MG63 (cell line): ENCODE measurements at regions not wholly inside any gene's neighbourhood (a gene's known extent, or its start where the extent isn't known, plus 50 kb on each side); places are given as distances from the start of the nearest gene placed in this dataset.

Experiments
- DNase-seq: peaks from one replicate; pipeline ENCODE4 v3.0.0-alpha.2; 2020
- H3K27me3 ChIP-seq: fragments of 250-450 bp; sonication (Bioruptor Pico); 2 replicates; pipeline ENCODE4 v1.5.1; 2020; ENCODE audit warnings: mild to moderate bottlenecking, moderate library complexity
- H3K36me3 ChIP-seq: fragments of 250-450 bp; sonication (Bioruptor Pico); 2 replicates; pipeline ENCODE4 v1.5.1; 2020; ENCODE audit warnings: mild to moderate bottlenecking, moderate library complexity
- H3K4me3 ChIP-seq: fragments of 250-450 bp; sonication (Bioruptor Pico); 2 replicates; pipeline ENCODE4 v1.5.1; 2020; ENCODE audit warnings: mild to moderate bottlenecking, moderate library complexity
- H3K9me3 ChIP-seq: fragments of 250-450 bp; sonication (Bioruptor Pico); 2 replicates; pipeline ENCODE4 v1.5.1; 2020; ENCODE audit warnings: mild to moderate bottlenecking, moderate library complexity

- no peak for DNase-seq
- Histone ChIP-seq H3K36me3 (no peaks in the 10 kb centered on the region), H3K9me3 (no peaks in the 10 kb centered on the region), H3K27me3 (no peaks in the 10 kb centered on the region), H3K4me3 (no peak overlapping the region)
Measured at GRCh38 chr2:108124736-108125495, 114.9 kb upstream of the SULT1C3 start.

- Histone ChIP-seq H3K4me3 (no peak overlapping the region), H3K27me3 (no peaks in the 10 kb centered on the region)
- no peak for DNase-seq
Measured at GRCh38 chr2:108125581-108125980, 114.2 kb upstream of the SULT1C3 start.

GRCh38 chr2:108128249-108128648 is 111.5 kb upstream of the SULT1C3 start:
- no peaks in the 10 kb centered on the region for H3K36me3 ChIP-seq
- no peaks in the 10 kb centered on the region for H3K27me3 ChIP-seq
- H3K9me3 ChIP-seq: no peaks in the 10 kb centered on the region
- DNase-seq: no peak
- no peak overlapping the region for H3K4me3 ChIP-seq

More at GRCh38 chr2:108125581-108125980, 114.2 kb upstream of the SULT1C3 start:
- Histone ChIP-seq H3K9me3 (no peaks in the 10 kb centered on the region), H3K36me3 (no peaks in the 10 kb centered on the region)

- Histone ChIP-seq H3K9me3 (no peaks in the 10 kb centered on the region), H3K36me3 (no peaks in the 10 kb centered on the region), H3K27me3 (no peaks in the 10 kb centered on the region), H3K4me3 (no peak overlapping the region)
- no peak for DNase-seq
Measured at GRCh38 chr2:108129636-108130035, 110.1 kb upstream of the SULT1C3 start.

- no peak overlapping the region for H3K4me3 ChIP-seq
- no peaks in the 10 kb centered on the region for H3K27me3 ChIP-seq
- no peaks in the 10 kb centered on the region for H3K36me3 ChIP-seq
- DNase-seq: no peak
- H3K9me3 ChIP-seq: no peaks in the 10 kb centered on the region
Measured at GRCh38 chr2:108133457-108133856, 106.3 kb upstream of the SULT1C3 start.

- H3K4me3 ChIP-seq: no peak overlapping the region
- no peaks in the 10 kb centered on the region for H3K36me3 ChIP-seq
- no peaks in the 10 kb centered on the region for H3K27me3 ChIP-seq
- DNase-seq: no peak
- H3K9me3 ChIP-seq: no peaks in the 10 kb centered on the region
Measured at GRCh38 chr2:108139521-108139920, 100.2 kb upstream of the SULT1C3 start.

GRCh38 chr2:108145557-108146326 is 94.0 kb upstream of the SULT1C3 start:
- H3K27me3 ChIP-seq: no peaks in the 10 kb centered on the region; the same call in 1 of the 2 replicates
- no peaks in the 10 kb centered on the region for H3K9me3 ChIP-seq
- no peak for DNase-seq
- no peak overlapping the region for H3K4me3 ChIP-seq
- no peaks in the 10 kb centered on the region for H3K36me3 ChIP-seq

- no peak for DNase-seq
- Histone ChIP-seq H3K27me3 (no peaks in the 10 kb centered on the region; the same call in 1 of the 2 replicates), H3K9me3 (no peaks in the 10 kb centered on the region), H3K4me3 (no peak overlapping the region), H3K36me3 (no peaks in the 10 kb centered on the region)
Measured at GRCh38 chr2:108148555-108148954, 91.2 kb upstream of the SULT1C3 start.

GRCh38 chr2:108154366-108155061 is 85.3 kb upstream of the SULT1C3 start:
- Histone ChIP-seq H3K4me3 (no peak overlapping the region), H3K36me3 (no peaks in the 10 kb centered on the region), H3K9me3 (no peaks in the 10 kb centered on the region), H3K27me3 (no peaks in the 10 kb centered on the region)
- no peak for DNase-seq

GRCh38 chr2:108161298-108161697 is 78.5 kb upstream of the SULT1C3 start:
- Histone ChIP-seq H3K4me3 (no peak overlapping the region), H3K9me3 (no peaks in the 10 kb centered on the region), H3K27me3 (no peaks in the 10 kb centered on the region), H3K36me3 (no peaks in the 10 kb centered on the region)
- DNase-seq: no peak

GRCh38 chr2:108164318-108164717 is 75.5 kb upstream of the SULT1C3 start:
- DNase-seq: no peak
- Histone ChIP-seq H3K4me3 (no peak overlapping the region), H3K36me3 (no peaks in the 10 kb centered on the region), H3K9me3 (no peaks in the 10 kb centered on the region), H3K27me3 (no peaks in the 10 kb centered on the region; the same call in 1 of the 2 replicates)

- Histone ChIP-seq H3K4me3 (no peak overlapping the region), H3K27me3 (no peaks in the 10 kb centered on the region; the same call in 1 of the 2 replicates), H3K36me3 (no peaks in the 10 kb centered on the region), H3K9me3 (no peaks in the 10 kb centered on the region)
- DNase-seq: no peak
Measured at GRCh38 chr2:108165729-108166128, 74.0 kb upstream of the SULT1C3 start.

- Histone ChIP-seq H3K27me3 (no peaks in the 10 kb centered on the region; the same call in 1 of the 2 replicates), H3K9me3 (no peaks in the 10 kb centered on the region), H3K4me3 (no peak overlapping the region), H3K36me3 (no peaks in the 10 kb centered on the region)
- no peak for DNase-seq
Measured at GRCh38 chr2:108167699-108168098, 72.1 kb upstream of the SULT1C3 start.

GRCh38 chr2:108169982-108170625 is 69.7 kb upstream of the SULT1C3 start:
- Histone ChIP-seq H3K27me3 (no peaks in the 10 kb centered on the region; the same call in 1 of the 2 replicates), H3K9me3 (no peaks in the 10 kb centered on the region), H3K36me3 (no peaks in the 10 kb centered on the region), H3K4me3 (no peak overlapping the region)
- no peak for DNase-seq

- no peak for DNase-seq
- Histone ChIP-seq H3K4me3 (no peak overlapping the region), H3K36me3 (no peaks in the 10 kb centered on the region), H3K27me3 (no peaks in the 10 kb centered on the region; the same call in 1 of the 2 replicates), H3K9me3 (no peaks in the 10 kb centered on the region)
Measured at GRCh38 chr2:108171657-108172056, 68.1 kb upstream of the SULT1C3 start.

- H3K36me3 ChIP-seq: no peaks in the 10 kb centered on the region
- no peaks in the 10 kb centered on the region for H3K9me3 ChIP-seq
- H3K4me3 ChIP-seq: no peak overlapping the region
- peak; percentile 26 for DNase-seq
- H3K27me3 ChIP-seq: no peaks in the 10 kb centered on the region
Measured at GRCh38 chr2:108182489-108182888, 57.3 kb upstream of the SULT1C3 start.

- Histone ChIP-seq H3K27me3 (no peaks in the 10 kb centered on the region), H3K4me3 (no peak overlapping the region)
- no peak for DNase-seq
Measured at GRCh38 chr2:108184419-108184818, 55.3 kb upstream of the SULT1C3 start.

More at GRCh38 chr2:108184419-108184818, 55.3 kb upstream of the SULT1C3 start:
- no peaks in the 10 kb centered on the region for H3K9me3 ChIP-seq
- H3K36me3 ChIP-seq: no peaks in the 10 kb centered on the region
